Esophagus squamous epithelium (tissue), 4 donors: ENCODE measurements at regions not wholly inside any gene's neighbourhood (a gene's known extent, or its start where the extent isn't known, plus 50 kb on each side); places are given as distances from the start of the nearest gene placed in this dataset.

ENCODE experiments used
- CTCF ChIP-seq, 6 experiments: fragments of 450-650 bp in 4 of 6; fragments of 200-600 bp in 2 of 6; sonication (generic) in 2 of 6; IDR thresholded peaks; one replicate each; pipeline ENCODE4 v1.5.1; 2016 to 2019; ENCODE audit warnings: antibody characterized with exemption in 6 of 6, mild to moderate bottlenecking in 4 of 6, moderate library complexity in 4 of 6
- POLR2A ChIP-seq, 4 donors: fragments of 450-650 bp; IDR thresholded peaks; one replicate each; pipeline ENCODE4 v1.6.1; 2017; ENCODE audit warnings: antibody characterized with exemption in 4 of 4, mild to moderate bottlenecking in 4 of 4, moderate library complexity in 3 of 4

GRCh38 chr5:106757672-106758071 is 913.1 kb downstream of the EFNA5 start:
- no peak for TF ChIP-seq CTCF (IDR thresholded peaks at IDR 0.05)
- no peak for TF ChIP-seq POLR2A (IDR thresholded peaks at IDR 0.05)
